ENCODE measurements at regions not wholly inside any gene's neighbourhood (a gene's known extent, or its start where the extent isn't known, plus 50 kb on each side); places are given as distances from the start of the nearest gene placed in this dataset.
"Not testable (repeated sequence)": the region's sequence is repeated elsewhere in the genome, so short reads cannot be mapped to it uniquely, and the experiment has no call there.

DNA sequence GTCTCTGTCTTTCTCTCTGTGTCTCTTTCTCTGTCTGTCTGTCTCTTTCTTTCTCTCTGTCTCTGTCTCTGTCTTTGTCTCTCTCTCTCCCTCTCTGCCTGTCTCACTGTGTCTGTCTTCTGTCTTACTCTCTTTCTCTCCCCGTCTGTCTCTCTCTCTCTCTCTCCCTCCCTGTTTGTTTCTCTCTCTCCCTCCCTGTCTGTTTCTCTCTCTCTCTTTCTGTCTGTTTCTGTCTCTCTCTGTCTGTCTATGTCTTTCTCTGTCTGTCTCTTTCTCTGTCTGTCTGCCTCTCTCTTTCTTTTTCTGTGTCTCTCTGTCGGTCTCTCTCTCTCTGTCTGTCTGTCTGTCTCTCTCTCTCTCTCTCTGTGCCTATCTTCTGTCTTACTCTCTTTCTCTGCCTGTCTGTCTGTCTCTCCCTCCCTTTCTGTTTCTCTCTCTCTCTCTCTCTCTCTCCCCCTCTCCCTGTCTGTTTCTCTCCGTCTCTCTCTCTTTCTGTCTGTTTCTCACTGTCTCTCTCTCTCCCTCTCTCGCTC, 2110.2 kb upstream of the TPTE start:
- H3K36me3 ChIP-seq; H3K27ac ChIP-seq; intact Hi-C loops (cut with DNase I); H3K9me3 ChIP-seq; H3K4me1 ChIP-seq; H3K27me3 ChIP-seq; H3K4me3 ChIP-seq; DNase-seq: not testable (repeated sequence)
- ATAC-seq, result peak in 1 of 4 donors; percentile 55
- WGBS (ENCODE audit: insufficient coverage, low coverage, low lambda C conversion rate, missing lambda C conversion rate), result no CpG with 5 or more reads among the region's 4 CpGs

DNA sequence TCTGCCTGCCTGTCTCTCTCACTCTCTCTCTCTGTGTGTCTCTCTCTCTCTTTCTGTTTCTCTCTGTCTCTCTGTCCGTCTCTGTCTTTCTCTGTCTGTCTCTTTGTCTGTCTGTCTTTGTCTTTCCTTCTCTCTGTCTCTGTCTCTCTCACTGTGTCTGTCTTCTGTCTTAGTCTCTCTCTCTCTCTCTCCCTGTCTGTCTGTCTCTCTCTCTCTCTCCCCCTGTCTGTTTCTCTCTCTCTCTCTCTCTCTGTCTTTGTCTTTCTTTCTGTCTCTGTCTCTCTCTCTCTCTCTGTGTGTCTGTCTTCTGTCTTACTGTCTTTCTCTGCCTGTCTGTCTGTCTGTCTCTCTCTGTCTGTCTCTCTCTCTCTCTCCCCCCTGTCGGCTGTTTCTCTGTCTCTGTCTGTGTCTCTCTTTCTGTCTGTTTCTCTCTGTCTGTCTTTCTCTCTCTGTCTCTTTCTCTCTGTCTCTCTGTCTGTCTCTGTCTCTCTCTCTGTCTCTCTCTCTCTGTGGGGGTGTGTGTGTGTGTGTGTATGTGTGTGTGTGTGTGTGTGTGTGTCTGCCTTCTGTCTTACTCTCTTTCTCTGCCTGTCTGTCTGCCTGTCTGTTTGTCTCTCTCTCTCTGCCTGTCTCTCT, 2101.3 kb upstream of the TPTE start:
- H3K4me3 ChIP-seq; H3K4me1 ChIP-seq; H3K36me3 ChIP-seq; intact Hi-C loops (cut with DNase I); H3K27ac ChIP-seq; DNase-seq; H3K9me3 ChIP-seq; H3K27me3 ChIP-seq: not testable (repeated sequence)
- WGBS (ENCODE audit: insufficient coverage, low coverage, low lambda C conversion rate, missing lambda C conversion rate), result no CpG with 5 or more reads among the region's 2 CpGs
- TF ChIP-seq, protein P1, sequence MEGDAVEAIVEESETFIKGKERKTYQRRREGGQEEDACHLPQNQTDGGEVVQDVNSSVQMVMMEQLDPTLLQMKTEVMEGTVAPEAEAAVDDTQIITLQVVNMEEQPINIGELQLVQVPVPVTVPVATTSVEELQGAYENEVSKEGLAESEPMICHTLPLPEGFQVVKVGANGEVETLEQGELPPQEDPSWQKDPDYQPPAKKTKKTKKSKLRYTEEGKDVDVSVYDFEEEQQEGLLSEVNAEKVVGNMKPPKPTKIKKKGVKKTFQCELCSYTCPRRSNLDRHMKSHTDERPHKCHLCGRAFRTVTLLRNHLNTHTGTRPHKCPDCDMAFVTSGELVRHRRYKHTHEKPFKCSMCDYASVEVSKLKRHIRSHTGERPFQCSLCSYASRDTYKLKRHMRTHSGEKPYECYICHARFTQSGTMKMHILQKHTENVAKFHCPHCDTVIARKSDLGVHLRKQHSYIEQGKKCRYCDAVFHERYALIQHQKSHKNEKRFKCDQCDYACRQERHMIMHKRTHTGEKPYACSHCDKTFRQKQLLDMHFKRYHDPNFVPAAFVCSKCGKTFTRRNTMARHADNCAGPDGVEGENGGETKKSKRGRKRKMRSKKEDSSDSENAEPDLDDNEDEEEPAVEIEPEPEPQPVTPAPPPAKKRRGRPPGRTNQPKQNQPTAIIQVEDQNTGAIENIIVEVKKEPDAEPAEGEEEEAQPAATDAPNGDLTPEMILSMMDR (IDR thresholded peaks at IDR 0.05), result peak in 1 of 4 donors; percentile 2
- ATAC-seq, result peak; percentile 91 to 97 (median 94)

DNA sequence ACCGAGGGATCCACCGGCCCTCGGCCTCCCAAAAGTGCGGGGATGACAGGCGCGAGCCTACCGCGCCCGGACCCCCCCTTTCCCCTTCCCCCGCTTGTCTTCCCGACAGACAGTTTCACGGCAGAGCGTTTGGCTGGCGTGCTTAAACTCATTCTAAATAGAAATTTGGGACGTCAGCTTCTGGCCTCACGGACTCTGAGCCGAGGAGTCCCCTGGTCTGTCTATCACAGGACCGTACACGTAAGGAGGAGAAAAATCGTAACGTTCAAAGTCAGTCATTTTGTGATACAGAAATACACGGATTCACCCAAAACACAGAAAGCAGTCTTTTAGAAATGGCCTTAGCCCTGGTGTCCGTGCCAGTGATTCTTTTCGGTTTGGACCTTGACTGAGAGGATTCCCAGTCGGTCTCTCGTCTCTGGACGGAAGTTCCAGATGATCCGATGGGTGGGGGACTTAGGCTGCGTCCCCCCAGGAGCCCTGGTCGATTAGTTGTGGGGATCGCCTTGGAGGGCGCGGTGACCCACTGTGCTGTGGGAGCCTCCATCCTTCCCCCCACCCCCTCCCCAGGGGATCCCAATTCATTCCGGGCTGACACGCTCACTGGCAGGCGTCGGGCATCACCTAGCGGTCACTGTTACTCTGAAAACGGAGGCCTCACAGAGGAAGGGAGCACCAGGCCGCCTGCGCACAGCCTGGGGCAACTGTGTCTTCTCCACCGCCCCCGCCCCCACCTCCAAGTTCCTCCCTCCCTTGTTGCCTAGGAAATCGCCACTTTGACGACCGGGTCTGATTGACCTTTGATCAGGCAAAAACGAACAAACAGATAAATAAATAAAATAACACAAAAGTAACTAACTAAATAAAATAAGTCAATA, 2093.4 kb upstream of the TPTE start:
- DNase-seq; H3K4me1 ChIP-seq; H3K9me3 ChIP-seq; H3K27ac ChIP-seq; intact Hi-C loops (cut with DNase I); H3K4me3 ChIP-seq; H3K27me3 ChIP-seq; H3K36me3 ChIP-seq: not testable (repeated sequence)
- peak; percentile 62 to 85 (median 70) for ATAC-seq
- no CpG with 5 or more reads among the region's 47 CpGs for WGBS (ENCODE audit: insufficient coverage, low coverage, low lambda C conversion rate, missing lambda C conversion rate)

DNA sequence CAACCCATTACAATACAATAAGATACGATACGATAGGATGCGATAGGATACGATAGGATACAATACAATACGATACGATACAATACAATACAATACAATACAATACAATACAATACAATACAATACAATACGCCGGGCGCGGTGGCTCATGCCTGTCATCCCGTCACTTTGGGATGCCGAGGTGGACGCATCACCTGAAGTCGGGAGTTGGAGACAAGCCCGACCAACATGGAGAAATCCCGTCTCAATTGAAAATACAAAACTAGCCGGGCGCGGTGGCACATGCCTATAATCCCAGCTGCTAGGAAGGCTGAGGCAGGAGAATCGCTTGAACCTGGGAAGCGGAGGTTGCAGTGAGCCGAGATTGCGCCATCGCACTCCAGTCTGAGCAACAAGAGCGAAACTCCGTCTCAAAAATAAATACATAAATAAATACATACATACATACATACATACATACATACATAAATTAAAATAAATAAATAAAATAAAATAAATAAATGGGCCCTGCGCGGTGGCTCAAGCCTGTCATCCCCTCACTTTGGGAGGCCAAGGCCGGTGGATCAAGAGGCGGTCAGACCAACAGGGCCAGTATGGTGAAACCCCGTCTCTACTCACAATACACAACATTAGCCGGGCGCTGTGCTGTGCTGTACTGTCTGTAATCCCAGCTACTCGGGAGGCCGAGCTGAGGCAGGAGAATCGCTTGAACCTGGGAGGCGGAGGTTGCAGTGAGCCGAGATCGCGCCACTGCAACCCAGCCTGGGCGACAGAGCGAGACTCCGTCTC, 2092.5 kb upstream of the TPTE start:
- DNase-seq; intact Hi-C loops (cut with DNase I); H3K9me3 ChIP-seq; H3K4me3 ChIP-seq; H3K36me3 ChIP-seq; H3K27me3 ChIP-seq; H3K4me1 ChIP-seq; H3K27ac ChIP-seq: not testable (repeated sequence)
- peak; percentile 76 to 85 (median 81) for ATAC-seq
- WGBS (ENCODE audit: insufficient coverage, low coverage, low lambda C conversion rate, missing lambda C conversion rate), result no CpG with 5 or more reads among the region's 43 CpGs

DNA sequence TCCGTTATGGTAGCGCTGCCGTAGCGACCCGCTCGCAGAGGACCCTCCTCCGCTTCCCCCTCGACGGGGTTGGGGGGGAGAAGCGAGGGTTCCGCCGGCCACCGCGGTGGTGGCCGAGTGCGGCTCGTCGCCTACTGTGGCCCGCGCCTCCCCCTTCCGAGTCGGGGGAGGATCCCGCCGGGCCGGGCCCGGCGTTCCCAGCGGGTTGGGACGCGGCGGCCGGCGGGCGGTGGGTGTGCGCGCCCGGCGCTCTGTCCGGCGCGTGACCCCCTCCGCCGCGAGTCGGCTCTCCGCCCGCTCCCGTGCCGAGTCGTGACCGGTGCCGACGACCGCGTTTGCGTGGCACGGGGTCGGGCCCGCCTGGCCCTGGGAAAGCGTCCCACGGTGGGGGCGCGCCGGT, 2086.7 kb upstream of the TPTE start:
- no CpG with 5 or more reads among the region's 64 CpGs for WGBS (ENCODE audit: insufficient coverage, low coverage, low lambda C conversion rate, missing lambda C conversion rate)
- not testable (repeated sequence) for DNase-seq

DNA sequence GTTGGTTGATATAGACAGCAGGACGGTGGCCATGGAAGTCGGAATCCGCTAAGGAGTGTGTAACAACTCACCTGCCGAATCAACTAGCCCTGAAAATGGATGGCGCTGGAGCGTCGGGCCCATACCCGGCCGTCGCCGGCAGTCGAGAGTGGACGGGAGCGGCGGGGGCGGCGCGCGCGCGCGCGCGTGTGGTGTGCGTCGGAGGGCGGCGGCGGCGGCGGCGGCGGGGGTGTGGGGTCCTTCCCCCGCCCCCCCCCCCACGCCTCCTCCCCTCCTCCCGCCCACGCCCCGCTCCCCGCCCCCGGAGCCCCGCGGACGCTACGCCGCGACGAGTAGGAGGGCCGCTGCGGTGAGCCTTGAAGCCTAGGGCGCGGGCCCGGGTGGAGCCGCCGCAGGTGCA, 2078.3 kb upstream of the TPTE start:
- DNase-seq; H3K9me3 ChIP-seq; H3K4me1 ChIP-seq; H3K27ac ChIP-seq; H3K27me3 ChIP-seq; H3K36me3 ChIP-seq; H3K4me3 ChIP-seq; intact Hi-C loops (cut with DNase I); ATAC-seq: not testable (repeated sequence)
- WGBS (ENCODE audit: insufficient coverage, low coverage, low lambda C conversion rate, missing lambda C conversion rate), result no CpG with 5 or more reads among the region's 54 CpGs

More for the DNA sequence above, 2086.7 kb upstream of the TPTE start:
- intact Hi-C loops (cut with DNase I); H3K4me1 ChIP-seq; ATAC-seq; H3K27ac ChIP-seq; H3K27me3 ChIP-seq; H3K9me3 ChIP-seq; H3K36me3 ChIP-seq; H3K4me3 ChIP-seq: not testable (repeated sequence)

DNA sequence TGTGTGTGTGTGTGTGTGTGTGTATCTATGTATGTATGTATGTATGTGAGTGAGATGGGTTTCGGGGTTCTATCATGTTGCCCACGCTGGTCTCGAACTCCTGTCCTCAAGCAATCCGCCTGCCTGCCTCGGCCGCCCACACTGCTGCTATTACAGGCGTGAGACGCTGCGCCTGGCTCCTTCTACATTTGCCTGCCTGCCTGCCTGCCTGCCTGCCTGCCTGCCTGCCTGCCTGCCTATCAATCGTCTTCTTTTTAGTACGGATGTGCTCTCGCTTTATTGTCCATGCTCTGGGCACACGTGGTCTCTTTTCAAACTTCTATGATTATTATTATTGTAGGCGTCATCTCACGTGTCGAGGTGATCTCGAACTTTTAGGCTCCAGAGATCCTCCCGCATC, 2071.6 kb upstream of the TPTE start:
- WGBS (ENCODE audit: insufficient coverage, low coverage, low lambda C conversion rate, missing lambda C conversion rate), result no CpG with 5 or more reads among the region's 18 CpGs
- H3K27me3 ChIP-seq; DNase-seq; intact Hi-C loops (cut with DNase I); H3K9me3 ChIP-seq; H3K4me1 ChIP-seq; H3K27ac ChIP-seq; H3K4me3 ChIP-seq; H3K36me3 ChIP-seq: not testable (repeated sequence)
- ATAC-seq, result peak in 1 of 4 donors; percentile 17

DNA sequence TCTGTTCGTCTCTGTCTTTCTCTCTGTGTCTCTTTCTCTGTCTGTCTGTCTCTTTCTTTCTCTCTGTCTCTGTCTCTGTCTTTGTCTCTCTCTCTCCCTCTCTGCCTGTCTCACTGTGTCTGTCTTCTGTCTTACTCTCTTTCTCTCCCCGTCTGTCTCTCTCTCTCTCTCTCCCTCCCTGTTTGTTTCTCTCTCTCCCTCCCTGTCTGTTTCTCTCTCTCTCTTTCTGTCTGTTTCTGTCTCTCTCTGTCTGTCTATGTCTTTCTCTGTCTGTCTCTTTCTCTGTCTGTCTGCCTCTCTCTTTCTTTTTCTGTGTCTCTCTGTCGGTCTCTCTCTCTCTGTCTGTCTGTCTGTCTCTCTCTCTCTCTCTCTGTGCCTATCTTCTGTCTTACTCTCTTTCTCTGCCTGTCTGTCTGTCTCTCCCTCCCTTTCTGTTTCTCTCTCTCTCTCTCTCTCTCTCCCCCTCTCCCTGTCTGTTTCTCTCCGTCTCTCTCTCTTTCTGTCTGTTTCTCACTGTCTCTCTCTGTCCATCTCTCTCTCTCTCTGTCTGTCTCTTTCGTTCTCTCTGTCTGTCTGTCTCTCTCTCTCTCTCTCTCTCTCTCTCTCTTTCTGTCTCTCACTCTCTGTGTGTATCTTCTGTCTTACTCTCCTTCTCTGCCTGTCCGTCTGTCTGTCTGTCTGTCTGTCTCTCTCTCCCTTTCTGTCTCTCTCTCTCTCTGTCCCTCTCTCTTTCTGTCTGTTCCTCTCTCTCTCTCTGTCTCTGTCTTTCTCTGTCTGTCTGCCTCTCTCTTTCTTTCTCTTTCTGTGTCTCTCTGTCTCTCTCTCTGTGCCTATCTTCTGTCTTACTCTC, 2065.9 kb upstream of the TPTE start:
- peak; percentile 57 to 86 (median 64) for ATAC-seq
- H3K9me3 ChIP-seq; H3K27ac ChIP-seq; H3K36me3 ChIP-seq; H3K27me3 ChIP-seq; intact Hi-C loops (cut with DNase I); DNase-seq; H3K4me1 ChIP-seq; H3K4me3 ChIP-seq: not testable (repeated sequence)
- WGBS (ENCODE audit: insufficient coverage, low coverage, low lambda C conversion rate, missing lambda C conversion rate), result no CpG with 5 or more reads among the region's 6 CpGs

DNA sequence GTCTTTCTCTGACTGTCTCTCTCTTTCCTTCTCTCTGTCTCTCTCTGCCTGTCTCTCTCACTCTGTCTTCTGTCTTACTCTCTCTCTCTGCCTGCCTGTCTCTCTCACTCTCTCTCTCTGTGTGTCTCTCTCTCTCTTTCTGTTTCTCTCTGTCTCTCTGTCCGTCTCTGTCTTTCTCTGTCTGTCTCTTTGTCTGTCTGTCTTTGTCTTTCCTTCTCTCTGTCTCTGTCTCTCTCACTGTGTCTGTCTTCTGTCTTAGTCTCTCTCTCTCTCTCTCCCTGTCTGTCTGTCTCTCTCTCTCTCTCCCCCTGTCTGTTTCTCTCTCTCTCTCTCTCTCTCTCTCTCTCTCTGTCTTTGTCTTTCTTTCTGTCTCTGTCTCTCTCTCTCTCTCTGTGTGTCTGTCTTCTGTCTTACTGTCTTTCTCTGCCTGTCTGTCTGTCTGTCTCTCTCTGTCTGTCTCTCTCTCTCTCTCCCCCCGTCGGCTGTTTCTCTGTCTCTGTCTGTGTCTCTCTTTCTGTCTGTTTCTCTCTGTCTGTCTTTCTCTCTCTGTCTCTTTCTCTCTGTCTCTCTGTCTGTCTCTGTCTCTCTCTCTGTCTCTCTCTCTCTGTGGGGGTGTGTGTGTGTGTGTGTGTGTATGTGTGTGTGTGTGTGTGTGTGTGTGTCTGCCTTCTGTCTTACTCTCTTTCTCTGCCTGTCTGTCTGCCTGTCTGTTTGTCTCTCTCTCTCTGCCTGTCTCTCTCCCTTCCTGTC, 2056.8 kb upstream of the TPTE start:
- H3K4me3 ChIP-seq; intact Hi-C loops (cut with DNase I); H3K27ac ChIP-seq; H3K9me3 ChIP-seq; DNase-seq; H3K4me1 ChIP-seq; H3K36me3 ChIP-seq; H3K27me3 ChIP-seq: not testable (repeated sequence)
- ATAC-seq, result peak; percentile 88 to 97 (median 92)
- WGBS (ENCODE audit: insufficient coverage, low coverage, low lambda C conversion rate, missing lambda C conversion rate), result no CpG with 5 or more reads among the region's 3 CpGs
